SU-DHL-6 (cell line): ENCODE measurements at regions not wholly inside any gene's neighbourhood (a gene's known extent, or its start where the extent isn't known, plus 50 kb on each side); places are given as distances from the start of the nearest gene placed in this dataset.

Experiments
- EZH2phosphoT487 ChIP-seq: fragments of 200-600 bp; sonication (generic), shearing (Covaris generic); conservative IDR thresholded peaks from 2 replicates; pipeline ENCODE4 v1.6.1; 2018; ENCODE audit warnings: mild to moderate bottlenecking, antibody characterized with exemption, low read length, moderate library complexity, mixed read lengths
- TF ChIP-seq, protein P1 (sequence below): fragments of 200-600 bp; sonication (generic); IDR thresholded peaks from one replicate; pipeline ENCODE4 v1.5.1; 2017; ENCODE audit warnings: antibody characterized with exemption, mild to moderate bottlenecking, low read length, moderate library complexity; ENCODE audit not compliant: insufficient read depth, poor library complexity, severe bottlenecking

DNA sequence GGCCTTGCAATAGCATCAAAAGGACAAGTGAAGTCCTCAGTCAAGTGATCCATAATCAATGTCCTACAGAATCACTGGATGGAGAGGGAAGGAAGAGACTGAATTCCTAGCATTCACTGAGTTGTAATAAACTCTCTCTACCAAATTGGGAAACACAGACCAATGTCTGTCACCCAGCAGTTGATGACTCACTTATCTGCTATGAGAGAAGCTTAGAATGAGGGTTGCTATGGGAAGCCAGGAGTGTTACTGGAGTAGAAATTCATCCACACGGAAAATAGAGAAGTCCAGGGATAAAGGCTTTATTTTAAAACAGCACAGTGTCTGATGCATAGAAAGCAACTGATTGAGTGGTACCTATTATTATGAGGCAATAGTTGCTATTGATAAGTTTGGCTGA, 407.4 kb downstream of the BRINP1 start:
- TF ChIP-seq, protein P1, sequence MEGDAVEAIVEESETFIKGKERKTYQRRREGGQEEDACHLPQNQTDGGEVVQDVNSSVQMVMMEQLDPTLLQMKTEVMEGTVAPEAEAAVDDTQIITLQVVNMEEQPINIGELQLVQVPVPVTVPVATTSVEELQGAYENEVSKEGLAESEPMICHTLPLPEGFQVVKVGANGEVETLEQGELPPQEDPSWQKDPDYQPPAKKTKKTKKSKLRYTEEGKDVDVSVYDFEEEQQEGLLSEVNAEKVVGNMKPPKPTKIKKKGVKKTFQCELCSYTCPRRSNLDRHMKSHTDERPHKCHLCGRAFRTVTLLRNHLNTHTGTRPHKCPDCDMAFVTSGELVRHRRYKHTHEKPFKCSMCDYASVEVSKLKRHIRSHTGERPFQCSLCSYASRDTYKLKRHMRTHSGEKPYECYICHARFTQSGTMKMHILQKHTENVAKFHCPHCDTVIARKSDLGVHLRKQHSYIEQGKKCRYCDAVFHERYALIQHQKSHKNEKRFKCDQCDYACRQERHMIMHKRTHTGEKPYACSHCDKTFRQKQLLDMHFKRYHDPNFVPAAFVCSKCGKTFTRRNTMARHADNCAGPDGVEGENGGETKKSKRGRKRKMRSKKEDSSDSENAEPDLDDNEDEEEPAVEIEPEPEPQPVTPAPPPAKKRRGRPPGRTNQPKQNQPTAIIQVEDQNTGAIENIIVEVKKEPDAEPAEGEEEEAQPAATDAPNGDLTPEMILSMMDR = no peak
- TF ChIP-seq EZH2phosphoT487 = no peak
